ENCODE measurements at regions not wholly inside any gene's neighbourhood (a gene's known extent, or its start where the extent isn't known, plus 50 kb on each side); places are given as distances from the start of the nearest gene placed in this dataset.

GRCh38 chr18:55139836-55140235 is 180.6 kb upstream of the CCDC68 start:
- ChIA-PET POLR2A (no interaction called here), CTCF (no interaction called here), RAD21 (ENCODE audit: low non-redundant PET in 1 of 2, low total read pairs in 2 of 2, uncharacterized antibody in 2 of 2, unreplicated experiment in 2 of 2) (no interaction called here)
- TF ChIP-seq EGR1 (IDR thresholded peaks at IDR 0.05; ENCODE audit: low read depth) (no peak), ZFX (IDR thresholded peaks at IDR 0.05) (no peak)
- DNase-seq (ENCODE audit: low read depth, low spot score) (no peak), ATAC-seq (no peak)
- intact Hi-C loops (cut with micrococcal nuclease) = no loop called here
- H3K9me2 ChIP-seq (ENCODE audit: insufficient read depth) = no peaks in the 10 kb centered on the region
- H3K4me3 ChIP-seq (replicated peaks in 1 of 2; ENCODE audit: low read depth in 1 of 2, low read length in 2 of 2) = no peak overlapping the region
- no peaks in the 10 kb centered on the region for H3K79me2 ChIP-seq (ENCODE audit: insufficient read depth, low read length)
- H4K20me1 ChIP-seq (ENCODE audit: insufficient read depth) = no peaks in the 10 kb centered on the region
- H3K27ac ChIP-seq (ENCODE audit: low read depth, low read length) = no peak overlapping the region
- no peak overlapping the region for H2AFZ ChIP-seq (ENCODE audit: low read depth, low read length, poor library complexity, severe bottlenecking)
- no peaks in the 10 kb centered on the region for H3K4me1 ChIP-seq (ENCODE audit: control insufficient read depth in 1 of 2, insufficient read depth in 2 of 2, low read length in 2 of 2)
- BruUV-seq (replicated peaks) = no TSS peak
- no peak overlapping the region for H3K9ac ChIP-seq (ENCODE audit: low read length)
- no peaks in the 10 kb centered on the region for H3K9me3 ChIP-seq (ENCODE audit: control insufficient read depth in 1 of 2, insufficient read depth in 1 of 2, low read depth in 1 of 2, low read length in 2 of 2)
- H3K4me2 ChIP-seq (ENCODE audit: low read length) = no peak overlapping the region
- no peaks in the 10 kb centered on the region for H3K36me3 ChIP-seq (ENCODE audit: control insufficient read depth in 1 of 2, insufficient read depth in 2 of 2, low read length in 2 of 2)
- H3K27me3 ChIP-seq (ENCODE audit: insufficient read depth, low read length) = peaks cover 54% of the 10 kb centered on the region

- intact Hi-C loops (cut with micrococcal nuclease) = no loop called here
- Histone ChIP-seq H3K27me3 (ENCODE audit: insufficient read depth, low read length) (peaks cover 54% of the 10 kb centered on the region), H2AFZ (ENCODE audit: low read depth, low read length, poor library complexity, severe bottlenecking) (no peak overlapping the region), H4K20me1 (ENCODE audit: insufficient read depth) (no peaks in the 10 kb centered on the region), H3K4me2 (ENCODE audit: low read length) (no peak overlapping the region), H3K9ac (ENCODE audit: low read length) (no peak overlapping the region), H3K36me3 (ENCODE audit: control insufficient read depth in 1 of 2, insufficient read depth in 2 of 2, low read length in 2 of 2) (no peaks in the 10 kb centered on the region), H3K4me3 (replicated peaks in 1 of 2; ENCODE audit: low read depth in 1 of 2, low read length in 2 of 2) (no peak overlapping the region), H3K79me2 (ENCODE audit: insufficient read depth, low read length) (no peaks in the 10 kb centered on the region), H3K27ac (ENCODE audit: low read depth, low read length) (no peak overlapping the region), H3K4me1 (ENCODE audit: control insufficient read depth in 1 of 2, insufficient read depth in 2 of 2, low read length in 2 of 2) (no peaks in the 10 kb centered on the region), H3K9me3 (ENCODE audit: control insufficient read depth in 1 of 2, insufficient read depth in 1 of 2, low read depth in 1 of 2, low read length in 2 of 2) (no peaks in the 10 kb centered on the region), H3K9me2 (ENCODE audit: insufficient read depth) (no peaks in the 10 kb centered on the region)
- no TSS peak for BruUV-seq (replicated peaks)
- CTCF ChIA-PET = no interaction called here
- ATAC-seq (no peak), DNase-seq (ENCODE audit: low read depth, low spot score) (no peak)
- POLR2A ChIA-PET = no interaction called here
- no peak for TF ChIP-seq EGR1 (IDR thresholded peaks at IDR 0.05; ENCODE audit: low read depth)
- no peak for TF ChIP-seq TCF7L2 (IDR thresholded peaks at IDR 0.05; ENCODE audit: borderline replicate concordance, extremely low read depth, insufficient read depth, insufficient read length)
- TF ChIP-seq, protein P1, sequence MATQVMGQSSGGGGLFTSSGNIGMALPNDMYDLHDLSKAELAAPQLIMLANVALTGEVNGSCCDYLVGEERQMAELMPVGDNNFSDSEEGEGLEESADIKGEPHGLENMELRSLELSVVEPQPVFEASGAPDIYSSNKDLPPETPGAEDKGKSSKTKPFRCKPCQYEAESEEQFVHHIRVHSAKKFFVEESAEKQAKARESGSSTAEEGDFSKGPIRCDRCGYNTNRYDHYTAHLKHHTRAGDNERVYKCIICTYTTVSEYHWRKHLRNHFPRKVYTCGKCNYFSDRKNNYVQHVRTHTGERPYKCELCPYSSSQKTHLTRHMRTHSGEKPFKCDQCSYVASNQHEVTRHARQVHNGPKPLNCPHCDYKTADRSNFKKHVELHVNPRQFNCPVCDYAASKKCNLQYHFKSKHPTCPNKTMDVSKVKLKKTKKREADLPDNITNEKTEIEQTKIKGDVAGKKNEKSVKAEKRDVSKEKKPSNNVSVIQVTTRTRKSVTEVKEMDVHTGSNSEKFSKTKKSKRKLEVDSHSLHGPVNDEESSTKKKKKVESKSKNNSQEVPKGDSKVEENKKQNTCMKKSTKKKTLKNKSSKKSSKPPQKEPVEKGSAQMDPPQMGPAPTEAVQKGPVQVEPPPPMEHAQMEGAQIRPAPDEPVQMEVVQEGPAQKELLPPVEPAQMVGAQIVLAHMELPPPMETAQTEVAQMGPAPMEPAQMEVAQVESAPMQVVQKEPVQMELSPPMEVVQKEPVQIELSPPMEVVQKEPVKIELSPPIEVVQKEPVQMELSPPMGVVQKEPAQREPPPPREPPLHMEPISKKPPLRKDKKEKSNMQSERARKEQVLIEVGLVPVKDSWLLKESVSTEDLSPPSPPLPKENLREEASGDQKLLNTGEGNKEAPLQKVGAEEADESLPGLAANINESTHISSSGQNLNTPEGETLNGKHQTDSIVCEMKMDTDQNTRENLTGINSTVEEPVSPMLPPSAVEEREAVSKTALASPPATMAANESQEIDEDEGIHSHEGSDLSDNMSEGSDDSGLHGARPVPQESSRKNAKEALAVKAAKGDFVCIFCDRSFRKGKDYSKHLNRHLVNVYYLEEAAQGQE (IDR thresholded peaks at IDR 0.05; ENCODE audit: low read depth) = no peak
- TF ChIP-seq ZNF274 (IDR thresholded peaks at IDR 0.05; ENCODE audit: low read depth, low read length) = no peak
- TF ChIP-seq POLR2AphosphoS5 (IDR thresholded peaks at IDR 0.05; ENCODE audit: low read depth, low read length) = no peak
- TF ChIP-seq CEBPB (IDR thresholded peaks at IDR 0.05; ENCODE audit: low read depth) = no peak
- TF ChIP-seq FOSL1 (IDR thresholded peaks at IDR 0.05; ENCODE audit: low read depth) = no peak
- no peak for TF ChIP-seq MAX (IDR thresholded peaks at IDR 0.05)
- TF ChIP-seq SRF (IDR thresholded peaks at IDR 0.05; ENCODE audit: low read depth) = no peak
- no peak for TF ChIP-seq ZFX (IDR thresholded peaks at IDR 0.05)
- TF ChIP-seq EZH2 (IDR thresholded peaks at IDR 0.05) = no peak
- no peak for TF ChIP-seq CTCF (IDR thresholded peaks at IDR 0.05 in 2 of 3, conservative IDR thresholded peaks at IDR 0.05 in 1 of 3; ENCODE audit: borderline replicate concordance in 1 of 3, insufficient read depth in 1 of 3, low read depth in 2 of 3, low read length in 2 of 3)
- no peak for TF ChIP-seq ATF3 (IDR thresholded peaks at IDR 0.05)
- RAD21 ChIA-PET (ENCODE audit: low non-redundant PET in 1 of 2, low total read pairs in 2 of 2, uncharacterized antibody in 2 of 2, unreplicated experiment in 2 of 2) = no interaction called here
These were observed 180.0 kb upstream of the CCDC68 start for GRCh38 chr18:55139307-55139706.

All from HCT116 (cell line).